Astrocyte of the spinal cord (primary cell): ENCODE measurements at regions not wholly inside any gene's neighbourhood (a gene's known extent, or its start where the extent isn't known, plus 50 kb on each side); places are given as distances from the start of the nearest gene placed in this dataset.

Experiments
- DNase-seq: peaks from one replicate; pipeline ENCODE4 v3.0.0; 2011; ENCODE audit warnings: low read depth, low spot score
- H3K4me3 ChIP-seq: 2 replicates; pipeline ENCODE4 v1.5.1; 2011; ENCODE audit warnings: low read depth, mild to moderate bottlenecking, low read length, moderate library complexity
- CTCF ChIP-seq: IDR thresholded peaks from 2 replicates; pipeline ENCODE4 v1.5.1; 2012; ENCODE audit warnings: low read depth, mild to moderate bottlenecking, low read length, inconsistent platforms
- in situ Hi-C: cut with HindIII; loops from 2 replicates; pipeline ENCODE4 v1.10.0; 2017; ENCODE audit warnings: low sequenced_read_pairs

- in situ Hi-C loops, result no loop called here
- no peak for TF ChIP-seq CTCF
- no peak for DNase-seq
- no peak overlapping the region for H3K4me3 ChIP-seq
Observed at GRCh38 chr7:41459183-41459582, 243.7 kb downstream of the INHBA start.

- DNase-seq, result no peak
- no peak for TF ChIP-seq CTCF
- no peak overlapping the region for H3K4me3 ChIP-seq
- in situ Hi-C loops, result no loop called here
Observed at GRCh38 chr7:41457832-41458437, 245.0 kb downstream of the INHBA start.

GRCh38 chr7:41451826-41452225 is 251.1 kb downstream of the INHBA start:
- no peak for DNase-seq
- TF ChIP-seq CTCF, result no peak
- in situ Hi-C loops, result no loop called here
- H3K4me3 ChIP-seq, result no peak overlapping the region

DNA sequence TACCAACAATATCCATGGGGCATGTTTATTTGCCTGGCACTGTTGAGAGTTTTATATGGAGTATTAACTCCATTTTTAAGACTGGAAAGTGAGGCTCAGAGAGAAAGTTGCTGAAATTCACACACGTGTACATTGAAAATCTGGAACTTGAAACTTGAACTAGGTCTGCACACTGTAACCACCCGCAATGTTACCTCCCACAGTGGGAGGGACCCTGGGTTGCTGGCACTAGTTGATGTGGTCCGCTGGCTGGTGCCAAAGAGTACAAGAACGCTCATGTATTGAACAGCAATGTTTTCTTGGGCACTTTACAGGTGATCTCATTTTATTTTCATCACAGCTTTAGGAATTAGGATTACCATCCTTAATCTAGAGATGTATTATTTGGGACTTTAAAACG is 253.2 kb downstream of the INHBA start:
- DNase-seq, result no peak
- no peak overlapping the region for H3K4me3 ChIP-seq
- in situ Hi-C loops, result no loop called here
- TF ChIP-seq CTCF, result no peak

GRCh38 chr7:41449286-41449685 is 253.6 kb downstream of the INHBA start:
- in situ Hi-C loops, result no loop called here
- DNase-seq, result no peak
- H3K4me3 ChIP-seq, result no peak overlapping the region
- no peak for TF ChIP-seq CTCF

DNA sequence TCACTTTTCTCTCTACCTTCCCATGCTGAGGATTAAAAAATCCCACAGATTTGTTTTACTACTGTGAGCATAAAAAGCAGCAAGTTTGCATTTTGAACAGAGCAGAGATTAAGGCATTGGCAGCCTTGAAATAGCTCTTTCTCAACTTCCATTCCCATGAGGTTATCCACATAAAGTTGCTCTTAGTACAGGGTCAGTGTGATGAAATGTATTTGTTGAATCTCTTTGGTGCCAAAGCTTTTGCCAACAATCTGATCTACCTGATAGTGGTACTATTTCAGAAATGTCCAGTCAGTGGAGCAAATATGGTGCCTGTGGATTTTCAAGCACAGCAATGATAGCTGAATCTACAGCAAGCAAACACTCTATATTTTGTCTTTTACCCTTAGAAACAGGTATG is 254.8 kb downstream of the INHBA start:
- no peak for DNase-seq
- H3K4me3 ChIP-seq, result no peak overlapping the region
- TF ChIP-seq CTCF, result no peak
- in situ Hi-C loops, result no loop called here
